Activated T-helper 17 cell treated with anti-CD3 and anti-CD28 coated beads, Interleukin-2, amount 50 U/mL, for 72 hours (primary cell): ENCODE measurements at regions not wholly inside any gene's neighbourhood (a gene's known extent, or its start where the extent isn't known, plus 50 kb on each side); places are given as distances from the start of the nearest gene placed in this dataset.
"Not testable (repeated sequence)": the region's sequence is repeated elsewhere in the genome, so short reads cannot be mapped to it uniquely, and the experiment has no call there.

Experiments used
- ATAC-seq: fragments of 150-1000 bp; cut with Tn5 transposase; replicated peaks from 2 replicates; pipeline ENCODE4 v1.10.0; 2021; ENCODE audit warnings: mild to moderate bottlenecking, moderate library complexity
- H3K27ac Mint-ChIP-seq: one replicate; pipeline ENCODE4 v1.8.0; 2022; ENCODE audit warnings: mixed read lengths
- H3K27me3 Mint-ChIP-seq: one replicate; pipeline ENCODE4 v1.8.0; 2022; ENCODE audit warnings: mixed read lengths
- H3K36me3 Mint-ChIP-seq: one replicate; pipeline ENCODE4 v1.8.0; 2022; ENCODE audit warnings: low read depth, mild to moderate bottlenecking, mixed read lengths
- H3K4me1 Mint-ChIP-seq: one replicate; pipeline ENCODE4 v1.8.0; 2022; ENCODE audit warnings: mixed read lengths
- H3K4me3 Mint-ChIP-seq: one replicate; pipeline ENCODE4 v1.8.0; 2022; ENCODE audit warnings: mild to moderate bottlenecking, mixed read lengths
- H3K9me3 Mint-ChIP-seq: one replicate; pipeline ENCODE4 v1.8.0; 2022; ENCODE audit warnings: mixed read lengths

- H3K4me3 Mint-ChIP-seq, ATAC-seq, H3K9me3 Mint-ChIP-seq, H3K27me3 Mint-ChIP-seq, H3K27ac Mint-ChIP-seq: not testable (repeated sequence)
- Mint-ChIP-seq H3K4me1 (peaks cover 38% of the 10 kb centered on the region), H3K36me3 (peaks cover 13% of the 10 kb centered on the region)
These were observed 126.1 kb upstream of the RAP1B start for GRCh38 chr12:68484578-68484977.

DNA sequence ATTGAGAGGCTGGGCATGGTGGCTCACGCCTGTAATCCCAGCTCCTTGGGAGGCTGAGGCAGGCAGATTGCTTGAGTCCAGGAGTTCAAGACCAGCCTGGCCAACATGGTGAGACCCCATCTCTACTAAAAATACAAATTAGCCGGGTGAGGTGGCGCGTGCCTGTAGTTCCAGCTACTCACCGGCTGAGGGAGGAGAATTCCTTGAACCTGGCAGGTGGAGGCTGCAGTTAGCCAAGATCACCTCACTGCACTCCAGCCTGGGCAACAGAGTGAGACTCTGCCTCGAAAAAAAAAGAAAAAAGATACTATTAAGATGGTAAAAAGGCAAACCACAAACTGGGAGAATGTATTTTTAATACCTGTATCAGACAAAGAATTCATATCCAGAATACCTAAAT is 124.2 kb upstream of the RAP1B start:
- not testable (repeated sequence) for H3K9me3 Mint-ChIP-seq, ATAC-seq, H3K27me3 Mint-ChIP-seq, H3K4me3 Mint-ChIP-seq, H3K27ac Mint-ChIP-seq, H3K36me3 Mint-ChIP-seq
- H3K4me1 Mint-ChIP-seq: peaks cover 31% of the 10 kb centered on the region

- Mint-ChIP-seq H3K4me1 (peaks cover 28% of the 10 kb centered on the region), H3K9me3 (peaks cover 7% of the 10 kb centered on the region), H3K27me3 (no peaks in the 10 kb centered on the region), H3K27ac (no peak overlapping the region), H3K4me3 (no peak overlapping the region), H3K36me3 (no peaks in the 10 kb centered on the region)
- ATAC-seq: no peak
These were observed 122.9 kb upstream of the RAP1B start for GRCh38 chr12:68487721-68488309.

DNA sequence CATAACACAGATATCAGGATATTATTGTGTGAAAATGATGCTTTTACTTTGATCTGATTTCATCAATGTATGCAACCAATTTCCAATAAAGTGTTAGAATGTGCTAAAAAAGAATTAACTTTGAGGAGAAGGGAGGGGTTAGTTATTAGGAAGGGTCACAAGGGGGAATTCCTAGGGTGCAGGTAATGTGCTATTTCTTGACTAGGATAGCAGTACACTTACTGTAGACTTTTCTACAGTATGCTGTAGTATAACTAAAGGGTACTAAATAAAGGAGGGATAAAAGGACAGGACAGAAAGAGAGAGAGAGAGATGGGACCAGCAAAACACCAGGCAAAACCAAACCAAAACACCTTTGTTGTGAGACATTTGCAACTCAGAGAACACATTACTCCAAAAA is 121.4 kb upstream of the RAP1B start:
- no peak overlapping the region for H3K27ac Mint-ChIP-seq

GRCh38 chr12:68490476-68490875 is 120.2 kb upstream of the RAP1B start:
- Mint-ChIP-seq H3K27ac (no peak overlapping the region), H3K36me3 (no peaks in the 10 kb centered on the region), H3K27me3 (no peaks in the 10 kb centered on the region), H3K4me1 (peaks cover 15% of the 10 kb centered on the region), H3K4me3 (no peak overlapping the region), H3K9me3 (peaks cover 7% of the 10 kb centered on the region)
- peak; percentile 16 for ATAC-seq

More for the DNA sequence above, 121.4 kb upstream of the RAP1B start:
- no peak overlapping the region for H3K4me3 Mint-ChIP-seq
- no peaks in the 10 kb centered on the region for H3K36me3 Mint-ChIP-seq
- peaks cover 7% of the 10 kb centered on the region for H3K9me3 Mint-ChIP-seq
- ATAC-seq: no peak
- peaks cover 15% of the 10 kb centered on the region for H3K4me1 Mint-ChIP-seq
- no peaks in the 10 kb centered on the region for H3K27me3 Mint-ChIP-seq

GRCh38 chr12:68491204-68491960 is 119.3 kb upstream of the RAP1B start:
- no peaks in the 10 kb centered on the region for H3K36me3 Mint-ChIP-seq
- H3K27me3 Mint-ChIP-seq: no peaks in the 10 kb centered on the region
- no peak overlapping the region for H3K4me3 Mint-ChIP-seq
- peaks cover 7% of the 10 kb centered on the region for H3K9me3 Mint-ChIP-seq
- H3K4me1 Mint-ChIP-seq: peaks cover 13% of the 10 kb centered on the region
- ATAC-seq: peak; percentile 55
- H3K27ac Mint-ChIP-seq: no peak overlapping the region

- H3K9me3 Mint-ChIP-seq: peaks cover 4% of the 10 kb centered on the region
- no peak for ATAC-seq
- H3K27ac Mint-ChIP-seq: no peak overlapping the region
- no peaks in the 10 kb centered on the region for H3K27me3 Mint-ChIP-seq
- peaks cover 27% of the 10 kb centered on the region for H3K4me1 Mint-ChIP-seq
- H3K4me3 Mint-ChIP-seq: no peak overlapping the region
- H3K36me3 Mint-ChIP-seq: peaks cover 6% of the 10 kb centered on the region
These were observed 115.2 kb upstream of the RAP1B start for GRCh38 chr12:68495336-68496070.

DNA sequence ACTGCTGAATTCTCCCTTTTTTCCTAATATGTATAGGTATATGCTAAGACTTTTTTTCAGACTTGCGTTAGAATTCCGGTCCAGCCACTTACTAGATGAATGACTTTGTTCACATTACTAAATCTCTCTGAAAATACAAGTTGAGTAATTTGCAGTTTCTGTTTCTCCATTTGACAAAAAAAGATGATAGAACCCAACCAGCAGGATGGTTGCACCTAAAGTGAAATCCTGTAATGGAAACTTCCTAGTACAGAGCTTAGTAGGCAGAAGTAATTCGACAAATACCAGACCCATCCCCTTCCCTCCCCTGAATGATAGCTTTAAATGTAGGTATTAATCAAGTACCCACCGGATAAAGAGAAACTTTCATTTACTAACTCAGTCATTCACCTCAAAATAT is 113.6 kb upstream of the RAP1B start:
- Mint-ChIP-seq H3K36me3 (peaks cover 6% of the 10 kb centered on the region), H3K27me3 (no peaks in the 10 kb centered on the region), H3K4me1 (peaks cover 20% of the 10 kb centered on the region), H3K9me3 (no peaks in the 10 kb centered on the region), H3K27ac (peak overlapping the region; percentile 97), H3K4me3 (peak overlapping the region; percentile 78)
- ATAC-seq: peak; percentile 88

- H3K9me3 Mint-ChIP-seq: no peaks in the 10 kb centered on the region
- H3K27me3 Mint-ChIP-seq: no peaks in the 10 kb centered on the region
- H3K27ac Mint-ChIP-seq: peak overlapping the region; percentile 97
- peak overlapping the region; percentile 78 for H3K4me3 Mint-ChIP-seq
- H3K4me1 Mint-ChIP-seq: peaks cover 20% of the 10 kb centered on the region
- peak; percentile 89 for ATAC-seq
- H3K36me3 Mint-ChIP-seq: peaks cover 6% of the 10 kb centered on the region
These were observed 113.0 kb upstream of the RAP1B start for GRCh38 chr12:68497702-68498101.

DNA sequence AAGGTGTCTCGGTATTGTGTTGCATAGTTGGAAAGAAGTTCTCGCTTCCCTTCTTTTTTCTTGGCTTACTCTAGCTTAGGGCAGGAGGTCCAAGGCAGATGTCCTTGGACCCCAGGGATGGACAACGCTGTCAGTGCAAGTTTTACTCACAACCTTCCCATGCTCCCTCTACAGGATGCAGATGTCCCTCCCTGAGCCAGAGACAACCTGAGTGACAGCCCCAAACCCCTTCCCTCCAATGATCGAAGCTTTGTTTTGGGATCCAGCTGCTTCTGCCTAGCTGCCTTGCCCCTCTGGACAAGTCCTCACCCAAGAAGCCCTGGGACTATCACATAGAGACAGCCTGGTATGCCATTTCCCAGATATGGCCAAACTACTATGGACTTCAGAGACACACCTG is 112.0 kb upstream of the RAP1B start:
- Mint-ChIP-seq H3K9me3 (no peaks in the 10 kb centered on the region), H3K27me3 (no peaks in the 10 kb centered on the region), H3K4me1 (peaks cover 20% of the 10 kb centered on the region), H3K4me3 (peak overlapping the region; percentile 78), H3K27ac (peak overlapping the region; percentile 97), H3K36me3 (peaks cover 6% of the 10 kb centered on the region)
- ATAC-seq: no peak

- Mint-ChIP-seq H3K9me3 (no peaks in the 10 kb centered on the region), H3K27me3 (no peaks in the 10 kb centered on the region), H3K36me3 (peaks cover 6% of the 10 kb centered on the region), H3K4me3 (no peak overlapping the region), H3K27ac (no peak overlapping the region), H3K4me1 (peaks cover 20% of the 10 kb centered on the region)
- ATAC-seq: no peak
These were observed 111.1 kb upstream of the RAP1B start for GRCh38 chr12:68499616-68500015.

GRCh38 chr12:68501226-68501625 is 109.5 kb upstream of the RAP1B start:
- H3K27ac Mint-ChIP-seq: no peak overlapping the region
- H3K9me3 Mint-ChIP-seq: peaks cover 2% of the 10 kb centered on the region
- no peak for ATAC-seq
- no peak overlapping the region for H3K4me3 Mint-ChIP-seq
- H3K27me3 Mint-ChIP-seq: no peaks in the 10 kb centered on the region
- H3K36me3 Mint-ChIP-seq: peaks cover 6% of the 10 kb centered on the region
- peaks cover 23% of the 10 kb centered on the region for H3K4me1 Mint-ChIP-seq

DNA sequence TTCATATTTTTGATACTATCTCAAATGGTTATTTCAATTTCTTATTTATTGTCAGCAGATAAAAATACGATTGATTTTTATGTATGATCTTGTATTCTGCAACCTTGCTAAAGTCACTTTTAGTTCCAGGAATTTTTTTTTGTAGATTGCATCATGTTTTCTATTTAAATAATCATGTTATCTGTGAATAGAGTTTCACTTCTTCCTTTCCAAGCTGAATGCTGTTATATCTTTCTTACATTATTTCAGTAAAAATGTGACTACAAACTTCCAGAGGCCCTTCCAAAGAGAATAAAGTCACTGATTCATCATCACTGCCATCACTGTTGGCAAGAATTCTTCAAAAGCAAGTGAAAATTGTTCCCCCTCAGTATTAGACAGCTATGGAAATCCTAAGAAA is 104.7 kb upstream of the RAP1B start:
- H3K4me1 Mint-ChIP-seq: peaks cover 7% of the 10 kb centered on the region
- H3K36me3 Mint-ChIP-seq: no peaks in the 10 kb centered on the region
- H3K27me3 Mint-ChIP-seq: no peaks in the 10 kb centered on the region
- H3K9me3 Mint-ChIP-seq: peaks cover 4% of the 10 kb centered on the region
- no peak overlapping the region for H3K4me3 Mint-ChIP-seq
- peak overlapping the region; percentile 31 for H3K27ac Mint-ChIP-seq
- ATAC-seq: no peak

DNA sequence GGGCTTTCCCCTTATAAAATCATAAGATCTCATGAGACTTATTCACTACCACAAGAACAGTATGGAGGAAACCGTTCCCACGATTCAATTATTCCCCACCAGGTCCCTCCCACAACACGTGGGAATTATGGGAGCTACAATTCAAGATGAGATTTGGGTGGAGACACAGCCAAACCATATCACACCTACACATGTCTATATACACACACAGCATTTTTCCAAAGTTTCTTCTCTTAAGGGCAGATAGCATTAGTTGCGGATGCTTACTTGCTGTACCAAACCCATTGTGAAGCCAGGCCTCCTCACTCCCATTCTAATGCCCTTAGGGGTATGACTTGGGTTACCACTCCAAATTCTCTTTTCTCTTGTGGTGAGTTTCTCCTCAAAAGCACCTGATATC is 104.1 kb upstream of the RAP1B start:
- peaks cover 4% of the 10 kb centered on the region for H3K9me3 Mint-ChIP-seq
- no peaks in the 10 kb centered on the region for H3K36me3 Mint-ChIP-seq
- H3K4me3 Mint-ChIP-seq: no peak overlapping the region
- no peaks in the 10 kb centered on the region for H3K27me3 Mint-ChIP-seq
- peak overlapping the region; percentile 31 for H3K27ac Mint-ChIP-seq
- ATAC-seq: no peak
- peaks cover 7% of the 10 kb centered on the region for H3K4me1 Mint-ChIP-seq

DNA sequence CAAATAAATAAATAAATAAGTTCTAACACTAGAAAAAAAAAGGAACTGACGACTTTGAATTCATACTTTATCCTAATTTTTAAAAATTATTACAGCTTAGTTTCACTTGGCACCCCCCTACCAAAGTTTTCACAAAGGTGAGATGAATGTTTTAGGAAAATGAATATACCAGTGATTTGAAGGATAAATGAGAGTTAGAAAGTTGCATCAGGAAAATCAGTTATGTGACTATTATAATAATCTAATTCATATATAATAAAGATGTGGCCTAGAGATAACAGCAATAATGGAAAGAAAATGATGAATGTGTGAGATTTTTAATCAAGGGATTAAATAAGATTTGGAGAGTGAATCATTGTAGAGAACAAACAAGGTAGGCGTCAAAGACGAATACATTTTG is 103.0 kb upstream of the RAP1B start:
- Mint-ChIP-seq H3K36me3 (no peaks in the 10 kb centered on the region), H3K27ac (no peak overlapping the region), H3K4me3 (no peak overlapping the region), H3K9me3 (peaks cover 6% of the 10 kb centered on the region), H3K27me3 (no peaks in the 10 kb centered on the region), H3K4me1 (peaks cover 7% of the 10 kb centered on the region)
- ATAC-seq: no peak
